IPS-20b (cell line): ENCODE measurements at regions not wholly inside any gene's neighbourhood (a gene's known extent, or its start where the extent isn't known, plus 50 kb on each side); places are given as distances from the start of the nearest gene placed in this dataset.

Source experiments
- H3K27ac ChIP-seq: one replicate; pipeline ENCODE4 v1.5.1; 2013; ENCODE audit warnings: low read length
- H3K27me3 ChIP-seq: 2 replicates; pipeline ENCODE4 v1.6.1; 2013; ENCODE audit warnings: mild to moderate bottlenecking, low read length, inconsistent platforms; ENCODE audit not compliant: insufficient read depth
- H3K36me3 ChIP-seq: 2 replicates; pipeline ENCODE4 v1.6.1; 2013; ENCODE audit warnings: low read depth, mild to moderate bottlenecking, inconsistent platforms, low read length, moderate library complexity; ENCODE audit not compliant: insufficient read depth
- H3K4me1 ChIP-seq: 2 replicates; pipeline ENCODE4 v1.6.1; 2013; ENCODE audit warnings: mild to moderate bottlenecking, control low read depth, inconsistent platforms, low read length, moderate library complexity; ENCODE audit not compliant: insufficient read depth
- H3K4me3 ChIP-seq: 2 replicates; pipeline ENCODE4 v1.5.1; 2013; ENCODE audit warnings: mild to moderate bottlenecking, low read length, inconsistent platforms
- H3K9ac ChIP-seq: 2 replicates; pipeline ENCODE4 v1.6.1; 2013; ENCODE audit warnings: low read depth, mild to moderate bottlenecking, inconsistent platforms, low read length, moderate library complexity
- H3K9me3 ChIP-seq: 2 replicates; pipeline ENCODE4 v1.6.1; 2013; ENCODE audit warnings: mild to moderate bottlenecking, low read depth, low read length, inconsistent platforms; ENCODE audit not compliant: insufficient read depth

DNA sequence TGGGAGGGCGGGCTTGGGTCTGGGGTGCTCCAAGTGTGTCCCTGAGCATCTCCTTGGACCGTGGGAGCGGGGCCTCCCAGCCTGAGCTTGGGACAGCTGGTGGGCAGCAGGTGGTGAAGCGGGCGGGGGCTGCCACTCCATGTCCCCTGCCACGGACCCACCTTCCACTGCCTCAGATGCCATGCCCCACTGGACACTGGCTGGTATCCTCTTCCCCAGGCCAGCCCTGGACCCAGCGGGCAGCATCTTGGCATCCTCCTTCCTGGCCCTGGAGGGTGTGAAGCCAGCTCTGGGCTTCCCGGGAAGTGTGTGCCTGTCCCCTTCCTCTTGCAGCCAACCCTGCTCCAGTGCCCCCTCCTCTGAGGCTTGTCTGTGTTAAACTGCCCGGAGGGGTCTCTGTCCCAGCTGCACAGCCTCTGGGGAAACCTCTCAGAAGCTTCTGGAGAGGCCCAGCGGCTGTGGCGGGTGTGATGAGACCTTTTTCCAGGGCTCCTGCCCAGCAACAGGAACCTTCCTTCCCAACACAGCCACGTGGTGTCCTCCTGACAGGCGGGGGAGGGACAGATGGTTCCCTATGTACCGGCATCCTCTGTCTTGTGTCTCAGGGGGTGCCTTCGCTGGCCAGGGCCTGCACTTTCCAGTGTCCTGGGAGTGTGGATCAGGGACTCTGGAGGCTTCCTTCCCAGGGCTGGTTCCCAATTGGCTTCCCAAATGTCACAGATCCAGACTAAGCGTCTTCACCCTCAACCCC lies 81.6 kb upstream of the DISP3 start:
- Histone ChIP-seq H3K9ac (no peak overlapping the region), H3K4me3 (no peak overlapping the region), H3K27me3 (no peaks in the 10 kb centered on the region), H3K4me1 (no peaks in the 10 kb centered on the region), H3K27ac (no peak overlapping the region), H3K9me3 (no peaks in the 10 kb centered on the region), H3K36me3 (no peaks in the 10 kb centered on the region)

DNA sequence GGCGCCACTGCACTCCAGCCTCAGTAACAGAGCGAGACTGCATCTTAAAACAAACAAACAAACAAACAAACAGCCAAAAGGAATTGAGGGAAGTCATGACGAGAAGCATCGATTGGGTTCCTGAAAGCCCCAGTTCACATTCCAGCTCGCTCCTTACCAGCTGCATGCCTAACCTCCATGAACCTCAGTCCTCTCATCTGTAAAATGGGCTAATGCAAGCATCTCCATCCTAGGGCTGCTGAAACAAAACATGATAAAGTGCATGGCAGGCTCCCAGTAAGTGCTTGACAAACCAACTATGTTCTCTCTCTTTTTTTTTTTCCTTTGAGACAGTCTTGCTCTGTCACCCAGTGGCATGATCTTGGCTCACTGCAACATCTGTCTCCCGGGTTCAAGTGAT lies 79.7 kb upstream of the DISP3 start:
- Histone ChIP-seq H3K27me3 (no peaks in the 10 kb centered on the region), H3K4me1 (no peaks in the 10 kb centered on the region), H3K36me3 (no peaks in the 10 kb centered on the region), H3K9me3 (no peaks in the 10 kb centered on the region), H3K9ac (no peak overlapping the region), H3K4me3 (no peak overlapping the region), H3K27ac (no peak overlapping the region)

DNA sequence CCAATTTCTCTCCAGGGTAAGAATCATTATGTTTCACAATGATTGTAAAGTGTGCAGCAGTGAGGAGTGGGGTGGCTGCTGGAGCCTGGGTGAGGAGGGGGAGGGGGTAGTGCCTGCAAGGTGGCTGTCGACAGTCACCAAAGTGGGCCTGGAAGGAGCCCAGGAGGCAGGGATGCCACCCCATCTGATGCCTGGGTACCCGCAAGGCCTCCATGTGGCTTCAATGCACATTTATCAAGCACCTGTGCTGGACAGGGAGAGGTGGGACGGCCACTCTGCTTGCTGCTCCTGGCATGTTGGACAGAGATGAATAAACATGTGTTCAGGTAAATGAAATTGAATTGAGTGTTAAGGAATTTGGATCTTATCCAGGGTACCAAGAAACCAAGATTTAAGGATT lies 78.8 kb upstream of the DISP3 start:
- no peak overlapping the region for H3K27ac ChIP-seq
- H3K27me3 ChIP-seq: no peaks in the 10 kb centered on the region

DNA sequence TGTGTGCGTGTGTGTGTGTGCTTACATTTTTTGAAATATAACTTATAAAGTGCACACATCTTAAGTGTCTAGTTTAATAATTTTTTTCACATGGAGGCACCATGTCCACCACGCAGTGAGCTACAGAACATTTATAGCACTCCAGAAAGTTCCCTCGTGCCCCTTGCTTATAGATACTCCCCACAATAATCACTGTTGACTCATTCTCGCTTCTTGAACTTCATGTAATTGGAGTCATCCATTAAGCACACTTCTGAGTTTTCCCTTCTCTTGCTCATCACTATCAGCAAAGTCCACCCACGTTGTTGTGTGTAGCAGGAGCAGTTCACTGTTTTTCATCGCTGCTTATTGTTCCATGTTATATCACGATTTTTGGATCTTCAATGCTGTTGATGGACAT lies 78.4 kb upstream of the DISP3 start:
- no peaks in the 10 kb centered on the region for H3K27me3 ChIP-seq
- H3K36me3 ChIP-seq: no peaks in the 10 kb centered on the region
- H3K9me3 ChIP-seq: no peaks in the 10 kb centered on the region
- no peak overlapping the region for H3K4me3 ChIP-seq
- no peak overlapping the region for H3K9ac ChIP-seq
- H3K27ac ChIP-seq: no peak overlapping the region
- H3K4me1 ChIP-seq: no peaks in the 10 kb centered on the region

More for the DNA sequence above, 78.8 kb upstream of the DISP3 start:
- H3K4me3 ChIP-seq: no peak overlapping the region
- H3K36me3 ChIP-seq: no peaks in the 10 kb centered on the region
- no peak overlapping the region for H3K9ac ChIP-seq
- H3K4me1 ChIP-seq: no peaks in the 10 kb centered on the region
- H3K9me3 ChIP-seq: no peaks in the 10 kb centered on the region

DNA sequence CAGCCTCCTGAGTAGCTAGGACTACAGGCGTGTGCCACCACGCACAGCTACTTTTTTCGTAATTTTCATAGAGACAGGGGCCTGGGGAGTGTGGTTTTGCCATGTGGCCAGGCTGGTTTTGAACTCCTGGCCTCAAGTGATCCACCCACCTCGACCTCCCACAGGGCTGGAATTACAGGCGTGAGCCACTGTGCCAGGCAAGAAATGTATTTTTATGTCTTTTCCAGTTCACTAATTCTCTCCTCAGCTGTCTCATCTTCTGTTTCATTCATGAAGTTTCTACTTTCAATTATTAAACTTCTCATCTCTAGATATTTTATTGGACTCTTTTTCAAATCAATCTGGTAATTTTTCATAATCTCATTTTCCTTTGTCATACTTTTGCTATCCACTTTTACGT lies 72.1 kb upstream of the DISP3 start:
- Histone ChIP-seq H3K9ac (no peak overlapping the region), H3K9me3 (no peaks in the 10 kb centered on the region), H3K27ac (no peak overlapping the region), H3K4me3 (no peak overlapping the region), H3K27me3 (no peaks in the 10 kb centered on the region), H3K4me1 (no peaks in the 10 kb centered on the region), H3K36me3 (no peaks in the 10 kb centered on the region)

DNA sequence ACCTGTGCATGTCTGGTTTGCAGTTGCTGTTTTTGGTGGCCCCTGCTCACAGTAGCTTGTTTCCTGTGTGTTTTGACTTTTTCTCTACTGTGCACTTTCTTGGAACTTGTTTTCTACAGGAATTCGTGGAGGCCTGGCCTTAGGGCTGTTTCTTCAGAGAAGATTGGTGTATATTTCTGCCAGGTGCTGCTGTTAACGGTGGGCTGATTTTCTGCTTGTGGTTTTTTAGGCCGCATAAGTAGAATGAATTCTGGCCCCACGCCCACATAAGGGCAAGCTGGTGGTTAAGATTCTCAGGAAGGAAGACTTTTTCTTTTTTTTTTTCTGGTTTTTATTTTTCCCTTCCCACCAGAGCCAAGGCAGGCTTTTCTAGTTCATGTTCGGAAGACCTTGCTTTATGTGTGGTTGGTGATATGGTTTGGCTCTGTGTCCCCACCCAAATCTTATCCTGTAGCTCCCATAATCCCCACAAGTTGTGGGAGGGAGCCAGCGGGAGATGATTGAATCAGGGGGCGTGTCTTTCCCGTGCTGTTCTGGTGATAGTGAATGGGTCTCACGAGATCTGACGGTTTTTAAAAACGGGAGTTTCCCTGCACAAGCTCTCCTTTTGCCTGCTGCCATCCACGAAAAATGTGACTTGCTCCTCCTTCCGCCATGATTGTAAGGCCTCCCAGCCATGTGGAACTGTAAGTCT lies 71.5 kb upstream of the DISP3 start:
- no peaks in the 10 kb centered on the region for H3K27me3 ChIP-seq
- H3K4me3 ChIP-seq: no peak overlapping the region
- H3K4me1 ChIP-seq: no peaks in the 10 kb centered on the region
- no peaks in the 10 kb centered on the region for H3K9me3 ChIP-seq
- no peak overlapping the region for H3K27ac ChIP-seq
- H3K9ac ChIP-seq: no peak overlapping the region
- H3K36me3 ChIP-seq: no peaks in the 10 kb centered on the region

DNA sequence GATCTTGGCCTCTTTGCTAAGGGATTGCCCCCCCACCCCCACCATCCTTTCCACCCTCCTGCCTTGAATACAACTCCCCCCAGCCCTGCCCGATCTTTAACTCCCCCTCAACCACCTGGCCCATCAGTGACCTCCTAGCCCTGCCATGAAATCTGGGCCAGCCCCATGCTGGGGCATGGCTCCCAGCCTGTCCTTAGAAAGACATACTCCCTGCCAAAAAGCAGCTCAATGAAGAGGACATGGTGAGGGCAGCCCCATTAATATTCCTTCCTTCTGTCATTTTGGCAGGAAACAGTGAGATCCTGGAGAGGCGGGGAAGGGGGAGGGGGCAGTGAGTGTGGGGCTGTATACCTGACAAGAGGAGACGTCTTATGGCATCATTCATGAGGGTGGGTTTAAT lies 66.8 kb upstream of the DISP3 start:
- H3K27ac ChIP-seq: no peak overlapping the region
- H3K9me3 ChIP-seq: no peaks in the 10 kb centered on the region
- no peaks in the 10 kb centered on the region; the same call in 1 of the 2 replicates for H3K27me3 ChIP-seq

DNA sequence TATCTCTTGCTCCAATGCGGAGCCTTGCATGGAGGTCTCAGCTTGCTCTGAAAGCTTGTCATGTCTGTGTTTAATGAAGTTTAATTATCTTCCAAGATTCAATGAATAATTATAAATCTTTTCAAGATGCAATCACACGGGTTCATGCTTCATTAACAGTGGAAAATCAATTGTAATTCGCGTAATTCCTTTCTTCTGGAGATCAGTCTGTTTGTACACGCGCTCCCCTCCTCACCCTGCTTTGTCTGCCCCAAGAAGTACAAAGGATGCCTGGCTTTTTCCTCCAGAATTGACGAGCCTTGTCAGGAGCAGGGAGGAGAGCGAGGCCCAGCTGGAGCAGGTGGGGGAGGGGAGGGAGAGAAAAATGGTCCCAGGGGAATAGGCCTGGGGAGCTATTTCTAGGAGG lies 65.0 kb upstream of the DISP3 start:
- H3K9me3 ChIP-seq: no peaks in the 10 kb centered on the region
- H3K36me3 ChIP-seq: no peaks in the 10 kb centered on the region
- peak overlapping the region; percentile 48; the same call in 1 of the 2 replicates for H3K9ac ChIP-seq
- peak overlapping the region; percentile 47 for H3K4me3 ChIP-seq
- no peaks in the 10 kb centered on the region; the same call in 1 of the 2 replicates for H3K27me3 ChIP-seq
- H3K27ac ChIP-seq: no peak overlapping the region
- H3K4me1 ChIP-seq: peaks cover 6% of the 10 kb centered on the region; the same call in 1 of the 2 replicates

More for the DNA sequence above, 66.8 kb upstream of the DISP3 start:
- no peaks in the 10 kb centered on the region for H3K36me3 ChIP-seq
- H3K4me1 ChIP-seq: peaks cover 6% of the 10 kb centered on the region; the same call in 1 of the 2 replicates
- H3K4me3 ChIP-seq: no peak overlapping the region
- H3K9ac ChIP-seq: no peak overlapping the region

DNA sequence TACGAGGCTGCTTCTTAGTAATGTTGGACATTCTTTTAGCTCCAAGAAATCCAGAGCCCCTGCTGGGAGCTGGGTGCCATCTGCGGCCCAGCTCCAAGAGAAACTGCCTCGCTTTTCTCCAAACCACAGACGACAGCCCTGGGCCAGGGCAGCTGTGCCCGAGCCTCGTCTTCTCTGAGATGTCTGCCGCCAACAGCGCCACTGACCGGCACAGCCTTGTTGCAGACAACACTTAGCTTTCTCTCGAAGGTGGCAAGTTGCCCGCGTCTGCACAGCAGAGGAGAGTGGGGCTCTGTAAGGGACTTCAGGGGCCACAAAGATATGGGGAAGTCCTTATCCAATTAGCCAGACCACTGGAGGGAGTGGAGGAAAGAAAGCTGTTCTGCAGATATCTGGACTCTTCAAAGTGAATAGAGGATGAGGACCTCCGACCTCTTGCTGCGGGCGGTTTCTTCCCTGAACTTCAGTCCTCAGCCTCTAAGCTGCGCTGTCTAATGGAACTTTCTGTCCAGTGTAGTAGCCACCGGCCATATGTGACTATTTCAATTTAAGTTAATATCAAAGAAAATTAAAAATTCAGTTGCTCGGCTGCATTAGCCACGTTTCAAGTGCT lies 63.9 kb upstream of the DISP3 start:
- Histone ChIP-seq H3K27ac (no peak overlapping the region), H3K9me3 (no peaks in the 10 kb centered on the region), H3K27me3 (no peaks in the 10 kb centered on the region; the same call in 1 of the 2 replicates), H3K4me3 (no peak overlapping the region), H3K4me1 (peaks cover 6% of the 10 kb centered on the region; the same call in 1 of the 2 replicates), H3K36me3 (no peaks in the 10 kb centered on the region), H3K9ac (no peak overlapping the region)

DNA sequence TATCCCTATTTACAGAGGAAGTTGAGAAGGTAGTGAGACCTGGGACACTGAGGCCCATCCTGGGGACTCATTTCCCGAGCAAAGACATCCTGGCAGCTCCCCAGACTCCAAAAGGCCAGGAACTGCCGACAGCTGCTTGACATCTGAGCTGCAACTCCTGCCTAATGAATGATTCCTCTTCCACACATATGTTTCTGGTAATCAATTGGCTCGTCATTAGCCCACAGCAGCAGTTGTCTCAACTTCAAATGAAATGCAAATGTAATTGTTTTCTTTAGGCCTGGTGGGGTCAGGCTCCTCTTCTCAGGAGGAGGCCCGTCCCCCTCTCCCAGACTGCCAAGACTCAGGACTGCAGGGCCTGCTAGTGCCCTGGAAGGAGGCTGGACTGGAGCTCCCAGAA lies 61.8 kb upstream of the DISP3 start:
- Histone ChIP-seq H3K27me3 (no peaks in the 10 kb centered on the region; the same call in 1 of the 2 replicates), H3K9ac (no peak overlapping the region), H3K4me3 (no peak overlapping the region), H3K9me3 (no peaks in the 10 kb centered on the region), H3K27ac (no peak overlapping the region), H3K36me3 (no peaks in the 10 kb centered on the region), H3K4me1 (peaks cover 6% of the 10 kb centered on the region; the same call in 1 of the 2 replicates)

DNA sequence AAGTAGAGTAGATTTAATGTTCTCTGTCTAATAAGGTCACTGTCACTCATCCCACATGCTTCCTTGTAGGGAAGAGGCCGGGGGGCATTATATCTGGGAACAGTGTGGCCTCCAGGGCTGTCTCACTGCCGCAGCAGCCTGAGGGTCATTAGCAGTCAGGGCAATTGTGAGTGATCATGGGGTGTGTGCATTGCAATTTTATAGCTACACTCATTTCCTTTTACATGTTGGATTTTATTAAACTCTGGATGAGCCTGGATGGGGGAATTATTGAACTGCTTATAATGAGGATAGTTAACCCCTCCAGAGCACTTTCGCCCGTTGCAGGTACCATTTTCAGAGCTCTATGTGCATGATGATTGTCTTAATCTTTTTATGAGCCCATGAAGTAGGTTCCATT lies 60.9 kb upstream of the DISP3 start:
- no peaks in the 10 kb centered on the region; the same call in 1 of the 2 replicates for H3K27me3 ChIP-seq

More for the DNA sequence above, 60.9 kb upstream of the DISP3 start:
- Histone ChIP-seq H3K9ac (no peak overlapping the region), H3K36me3 (no peaks in the 10 kb centered on the region), H3K27ac (no peak overlapping the region), H3K4me3 (no peak overlapping the region), H3K9me3 (no peaks in the 10 kb centered on the region), H3K4me1 (peaks cover 6% of the 10 kb centered on the region; the same call in 1 of the 2 replicates)
